OCI-LY7 (cell line): ENCODE measurements at regions not wholly inside any gene's neighbourhood (a gene's known extent, or its start where the extent isn't known, plus 50 kb on each side); places are given as distances from the start of the nearest gene placed in this dataset.
A peak's percentile ranks its signal among the peaks of the same experiment; 100 is the strongest.
"Not testable (repeated sequence)": the region's sequence is repeated elsewhere in the genome, so short reads cannot be mapped to it uniquely, and the experiment has no call there.

ENCODE experiments used
- BruUV-seq: library from RNA; stranded (reverse); fragments of 400-500 nt; replicated peaks from 2 replicates; lab custom pipeline; 2021; lab: Mats Ljungman, UMichigan
- CTCF ChIA-PET: fragments of 300-600 bp; sonication (Branson Sonifier 250); formaldehyde crosslinking; loops from one replicate; lab custom pipeline; 2022; ENCODE audit warnings: antibody characterized with exemption; ENCODE audit not compliant: unreplicated experiment; lab: Charles Lee
- POLR2A ChIA-PET: fragments of 300-600 bp; sonication (Branson Sonifier 250); formaldehyde crosslinking; loops from one replicate; lab custom pipeline; 2022; ENCODE audit warnings: antibody characterized with exemption; lab: Charles Lee
- DNase-seq: peaks from one replicate; pipeline ENCODE4 v3.0.0-alpha.2; 2015; ENCODE audit warnings: low spot score
- H2AFZ ChIP-seq: fragments of 200-600 bp; sonication (generic), shearing (Covaris generic); 2 replicates; pipeline ENCODE4 v1.6.1; 2014; ENCODE audit warnings: mild to moderate bottlenecking, antibody characterized with exemption, low read length, moderate library complexity
- H3K27ac ChIP-seq: fragments of 200-600 bp; sonication (generic); 2 replicates; pipeline ENCODE4 v1.5.1; 2014; ENCODE audit warnings: mixed run types, low read depth, mild to moderate bottlenecking, moderate library complexity, low read length, inconsistent platforms; ENCODE audit not compliant: poor library complexity, severe bottlenecking
- H3K36me3 ChIP-seq: fragments of 200-600 bp; sonication (generic); 2 replicates; pipeline ENCODE4 v1.6.1; 2014; ENCODE audit warnings: mild to moderate bottlenecking, antibody characterized with exemption, low read length, moderate library complexity, mixed read lengths; ENCODE audit not compliant: insufficient read depth
- H3K4me1 ChIP-seq: fragments of 200-600 bp; sonication (generic); 2 replicates; pipeline ENCODE4 v1.5.1; 2014; ENCODE audit warnings: mild to moderate bottlenecking, low read length; ENCODE audit not compliant: insufficient read depth, poor library complexity, severe bottlenecking
- H3K4me2 ChIP-seq: fragments of 200-600 bp; sonication (generic); 2 replicates; pipeline ENCODE4 v1.6.1; 2014; ENCODE audit warnings: mild to moderate bottlenecking, low read length
- H3K4me3 ChIP-seq: fragments of 200-600 bp; sonication (generic); 2 replicates; pipeline ENCODE4 v1.5.1; 2014; ENCODE audit warnings: mild to moderate bottlenecking, low read depth, low read length; ENCODE audit not compliant: poor library complexity, severe bottlenecking
- H3K79me2 ChIP-seq: fragments of 200-600 bp; sonication (generic); 2 replicates; pipeline ENCODE4 v1.6.1; 2016; ENCODE audit warnings: low read depth, mild to moderate bottlenecking, low read length, moderate library complexity, mixed read lengths; ENCODE audit not compliant: insufficient read depth
- H3K9me2 ChIP-seq: fragments of 200-600 bp; sonication (generic); 2 replicates; pipeline ENCODE4 v1.6.1; 2016; ENCODE audit warnings: mild to moderate bottlenecking, low read length, mixed read lengths; ENCODE audit not compliant: insufficient read depth
- H3K9me3 ChIP-seq: fragments of 200-600 bp; sonication (generic); 2 replicates; pipeline ENCODE4 v1.6.1; 2014; ENCODE audit warnings: mild to moderate bottlenecking, mixed run types, low read length, mixed read lengths
- H4K20me1 ChIP-seq: fragments of 200-600 bp; sonication (generic); 2 replicates; pipeline ENCODE4 v1.6.1; 2014; ENCODE audit warnings: mild to moderate bottlenecking, antibody characterized with exemption, low read length, moderate library complexity, mixed read lengths; ENCODE audit not compliant: insufficient read depth
- EZH2phosphoT487 ChIP-seq: fragments of 200-600 bp; sonication (generic); IDR thresholded peaks from 2 replicates; pipeline ENCODE4 v1.6.1; 2018; ENCODE audit warnings: low read depth, borderline replicate concordance, mild to moderate bottlenecking, mixed run types, antibody characterized with exemption, low read length, moderate library complexity, mixed read lengths
- intact Hi-C: fragments of 100-400 bp; cut with micrococcal nuclease; formaldehyde crosslinking; loops from one replicate; pipeline ENCODE4 v1.10.0; 2022; ENCODE audit not compliant: unreplicated experiment
- TF ChIP-seq, protein P1 (sequence below): fragments of 200-600 bp; sonication (generic); conservative IDR thresholded peaks from 2 replicates; pipeline ENCODE4 v1.5.1; 2014; ENCODE audit warnings: mild to moderate bottlenecking, antibody characterized with exemption, low read length, moderate library complexity, mixed read lengths

DNA sequence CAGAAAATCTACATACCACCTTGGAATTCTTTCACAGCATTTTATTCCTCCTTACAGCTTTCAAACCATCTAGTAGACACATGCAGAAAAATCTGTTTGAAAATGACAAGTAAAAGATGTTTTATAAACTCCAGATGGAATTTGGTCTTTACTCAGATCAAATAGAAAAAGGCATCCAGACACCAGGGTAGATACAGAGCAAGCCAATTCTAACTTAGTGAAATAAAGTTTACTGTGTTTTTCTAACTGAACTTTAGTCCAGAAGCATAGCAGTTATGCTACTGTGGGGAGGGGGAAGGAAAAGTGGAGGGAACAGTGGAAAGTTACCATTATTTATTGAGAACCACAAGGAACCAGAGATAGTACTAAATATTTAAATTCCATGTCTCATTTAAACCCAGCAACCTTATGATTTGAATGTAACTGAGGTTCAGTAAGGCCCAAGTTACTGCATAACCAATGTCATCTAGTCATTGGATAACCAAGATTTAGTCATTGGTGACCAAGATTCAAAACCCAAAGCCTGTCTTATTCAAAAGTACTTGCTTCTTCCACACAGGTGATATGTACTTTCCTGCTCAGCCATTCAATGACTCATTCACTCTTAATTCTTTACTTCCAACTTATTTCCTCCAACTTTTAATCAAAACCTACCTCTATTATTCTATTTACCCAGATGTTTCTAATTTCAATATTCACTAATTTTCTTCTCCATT is 57.7 kb downstream of the RAD51AP2 start:
- H3K4me2 ChIP-seq = peak overlapping the region; percentile 35
- peaks cover 18% of the 10 kb centered on the region for H3K4me1 ChIP-seq
- TF ChIP-seq, protein P1, sequence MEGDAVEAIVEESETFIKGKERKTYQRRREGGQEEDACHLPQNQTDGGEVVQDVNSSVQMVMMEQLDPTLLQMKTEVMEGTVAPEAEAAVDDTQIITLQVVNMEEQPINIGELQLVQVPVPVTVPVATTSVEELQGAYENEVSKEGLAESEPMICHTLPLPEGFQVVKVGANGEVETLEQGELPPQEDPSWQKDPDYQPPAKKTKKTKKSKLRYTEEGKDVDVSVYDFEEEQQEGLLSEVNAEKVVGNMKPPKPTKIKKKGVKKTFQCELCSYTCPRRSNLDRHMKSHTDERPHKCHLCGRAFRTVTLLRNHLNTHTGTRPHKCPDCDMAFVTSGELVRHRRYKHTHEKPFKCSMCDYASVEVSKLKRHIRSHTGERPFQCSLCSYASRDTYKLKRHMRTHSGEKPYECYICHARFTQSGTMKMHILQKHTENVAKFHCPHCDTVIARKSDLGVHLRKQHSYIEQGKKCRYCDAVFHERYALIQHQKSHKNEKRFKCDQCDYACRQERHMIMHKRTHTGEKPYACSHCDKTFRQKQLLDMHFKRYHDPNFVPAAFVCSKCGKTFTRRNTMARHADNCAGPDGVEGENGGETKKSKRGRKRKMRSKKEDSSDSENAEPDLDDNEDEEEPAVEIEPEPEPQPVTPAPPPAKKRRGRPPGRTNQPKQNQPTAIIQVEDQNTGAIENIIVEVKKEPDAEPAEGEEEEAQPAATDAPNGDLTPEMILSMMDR = no peak
- no peak for TF ChIP-seq EZH2phosphoT487
- H3K27ac ChIP-seq = peak overlapping the region; percentile 15
- H3K36me3 ChIP-seq = no peaks in the 10 kb centered on the region
- intact Hi-C loops = loop anchor here (10.0 kb wide), 1 partner anchor 714 kb away; no protein-coding TSS in a partner anchor
- no peaks in the 10 kb centered on the region for H3K9me2 ChIP-seq
- BruUV-seq = no TSS peak
- ChIA-PET POLR2A (interaction anchor here (0.7 to 1.5 kb wide), 3 partner anchors 8 to 58 kb away, joined by 3 to 6 read pairs (median 3); partner anchors contain the start of gene RAD51AP2), CTCF (no interaction called here)
- no peak for DNase-seq
- H3K9me3 ChIP-seq = no peaks in the 10 kb centered on the region
- no peak overlapping the region for H3K4me3 ChIP-seq
- H4K20me1 ChIP-seq = no peaks in the 10 kb centered on the region
- H3K79me2 ChIP-seq = no peaks in the 10 kb centered on the region
- peak overlapping the region; percentile 9 for H2AFZ ChIP-seq

GRCh38 chr2:17455343-17455742 is 62.9 kb downstream of the RAD51AP2 start:
- Histone ChIP-seq H3K4me2 (no peak overlapping the region), H3K9me3 (no peaks in the 10 kb centered on the region), H3K27ac (no peak overlapping the region), H3K4me1 (peaks cover 3% of the 10 kb centered on the region), H2AFZ (no peak overlapping the region), H3K36me3 (no peaks in the 10 kb centered on the region), H3K4me3 (no peak overlapping the region), H3K9me2 (no peaks in the 10 kb centered on the region), H3K79me2 (no peaks in the 10 kb centered on the region), H4K20me1 (no peaks in the 10 kb centered on the region)
- BruUV-seq = no TSS peak
- ChIA-PET POLR2A (no interaction called here), CTCF (no interaction called here)
- intact Hi-C loops = no loop called here
- no peak for TF ChIP-seq EZH2phosphoT487
- TF ChIP-seq, protein P1 = no peak
- no peak for DNase-seq

DNA sequence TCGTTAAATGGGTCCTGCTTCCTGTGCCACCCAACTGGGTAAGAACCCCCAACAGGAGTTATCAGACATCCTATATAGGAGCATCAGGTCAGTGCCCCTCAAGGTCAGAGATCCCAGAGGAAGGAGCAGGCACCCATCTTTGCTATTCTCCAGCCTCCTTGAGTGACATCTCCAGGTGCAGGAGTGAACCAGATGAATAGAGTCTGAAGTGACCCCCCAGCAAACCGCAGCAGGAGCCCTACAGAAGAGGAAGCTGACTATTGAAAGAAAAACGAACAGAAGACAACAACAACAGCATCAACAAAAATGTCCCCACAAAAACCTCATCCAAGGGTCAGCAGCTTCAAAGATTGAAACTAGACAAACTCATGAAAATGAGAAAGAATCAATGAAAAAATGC is 72.0 kb downstream of the RAD51AP2 start:
- DNase-seq, H3K4me3 ChIP-seq, H3K79me2 ChIP-seq, H2AFZ ChIP-seq, H3K36me3 ChIP-seq, H3K9me3 ChIP-seq, H3K4me2 ChIP-seq, CTCF ChIA-PET, H3K27ac ChIP-seq, BruUV-seq, H4K20me1 ChIP-seq, H3K9me2 ChIP-seq, intact Hi-C loops, H3K4me1 ChIP-seq: not testable (repeated sequence)
- POLR2A ChIA-PET = interaction anchor here (0.6 to 1.3 kb wide), 3 partner anchors 13 to 103 kb away, joined by 3 to 6 read pairs (median 4); no protein-coding TSS in a partner anchor
